HG03439 (cell line): ENCODE measurements at regions not wholly inside any gene's neighbourhood (a gene's known extent, or its start where the extent isn't known, plus 50 kb on each side); places are given as distances from the start of the nearest gene placed in this dataset.
A peak's percentile ranks its signal among the peaks of the same experiment; 100 is the strongest.

Source experiments
- ATAC-seq: cut with Tn5 transposase; IDR thresholded peaks from one replicate; pipeline ENCODE4 v1.9.1; 2021; ENCODE audit warnings: mild to moderate bottlenecking, moderate library complexity; ENCODE audit not compliant: unreplicated experiment

DNA sequence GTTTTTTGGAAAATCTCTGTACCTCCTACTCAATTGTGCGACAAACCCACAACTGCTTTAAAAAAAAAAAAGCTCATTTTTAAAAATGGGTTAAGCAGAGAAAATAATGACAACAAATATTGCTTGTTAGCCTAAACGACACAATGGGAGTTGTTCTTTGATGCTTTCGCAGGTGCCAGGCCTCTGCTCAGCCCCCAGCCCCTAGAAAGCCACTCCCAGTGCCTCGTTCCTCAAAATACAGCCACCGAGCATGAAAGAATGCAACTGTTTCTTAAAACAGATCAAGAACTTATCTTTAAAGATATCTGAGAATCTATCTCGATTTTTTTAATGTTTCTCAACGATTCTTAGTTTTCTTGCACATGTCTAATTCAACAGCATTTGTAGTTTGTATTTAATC lies 85.2 kb upstream of the PFKP start:
- no peak for ATAC-seq

DNA sequence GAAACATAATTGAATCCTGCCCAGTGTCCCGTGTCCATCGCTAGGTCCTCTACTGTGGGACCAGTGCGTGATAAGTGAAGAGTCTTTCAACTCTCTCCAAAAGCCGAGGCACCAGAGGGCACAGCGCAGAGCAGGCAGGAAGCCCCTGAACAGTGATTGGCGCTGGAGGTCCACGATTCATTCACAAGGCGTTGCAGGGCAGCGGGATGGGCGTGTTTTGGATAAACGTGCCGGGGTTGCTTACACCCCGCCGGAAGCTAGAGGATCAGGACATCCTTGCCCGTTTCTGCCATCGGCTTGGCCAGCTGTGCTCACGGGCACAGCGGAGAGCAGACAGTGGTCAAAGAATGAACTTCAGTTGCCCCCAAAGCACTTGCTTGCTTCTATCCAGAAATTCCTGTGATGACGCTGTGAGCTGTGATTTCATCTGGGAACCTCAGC lies 86.0 kb upstream of the PFKP start:
- no peak for ATAC-seq

DNA sequence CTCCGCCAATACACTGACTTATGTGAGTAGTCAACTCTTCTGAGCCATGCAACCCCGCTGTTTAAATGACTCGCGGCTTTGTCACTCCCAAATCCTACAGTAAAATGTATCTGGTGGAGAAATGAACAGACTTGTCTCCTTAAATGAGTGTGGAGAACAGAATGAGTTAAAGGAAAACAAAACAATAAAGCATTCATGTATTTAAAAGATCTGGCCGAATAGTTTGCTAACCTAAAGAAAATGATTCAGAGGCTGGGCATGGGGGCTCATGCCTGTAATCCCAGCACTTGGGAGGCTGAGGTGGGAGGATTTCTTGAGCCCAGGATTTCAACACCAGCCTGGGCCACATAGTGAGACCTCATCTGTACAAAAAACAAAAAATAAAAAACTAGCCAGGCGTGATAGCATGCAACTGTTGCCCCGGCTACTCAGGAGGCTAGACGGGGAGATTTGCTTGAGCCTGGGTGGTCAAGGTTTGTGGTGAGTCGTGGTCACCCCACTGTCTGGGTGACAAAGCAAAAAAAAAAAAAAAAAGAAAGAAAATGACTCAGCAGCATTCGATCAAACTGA lies 86.5 kb upstream of the PFKP start:
- no peak for ATAC-seq

DNA sequence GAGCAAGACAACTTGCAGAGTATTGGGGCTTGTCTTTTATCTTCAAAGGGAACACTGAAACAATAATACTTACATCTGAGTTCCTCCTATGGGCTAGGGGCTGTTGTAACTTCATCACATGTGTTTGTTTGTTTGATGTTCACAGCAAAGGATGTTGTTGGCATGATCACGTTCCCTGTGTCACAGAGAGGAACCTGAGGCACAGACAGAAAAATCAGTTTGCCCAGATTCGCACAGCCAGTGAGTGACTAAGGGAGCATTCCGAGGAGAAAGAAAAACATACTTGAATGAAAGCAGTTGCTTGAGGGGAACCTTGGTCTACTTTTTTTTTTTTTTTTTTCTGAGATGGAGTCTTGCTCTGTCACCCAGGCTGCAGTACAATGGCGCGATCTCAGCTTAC lies 87.2 kb upstream of the PFKP start:
- no peak for ATAC-seq

DNA sequence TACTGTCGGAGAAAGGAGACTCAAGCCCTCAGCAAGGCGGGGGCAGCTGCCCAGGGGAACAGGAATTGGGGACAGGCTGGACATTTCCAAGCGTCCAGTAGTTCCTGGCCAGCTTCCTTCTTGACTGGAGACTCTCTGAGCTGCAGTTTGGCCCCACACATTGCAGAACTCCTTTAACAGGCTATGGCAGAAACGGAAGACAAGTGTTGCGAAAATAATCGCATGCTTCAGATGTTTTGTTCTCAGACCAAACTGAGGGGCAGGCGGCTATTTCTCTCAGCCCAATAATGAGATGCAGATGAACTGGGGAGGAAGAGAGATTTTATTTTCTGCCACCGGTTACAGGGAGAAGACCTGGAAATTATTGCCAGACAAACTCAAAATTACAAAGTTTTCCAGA lies 88.0 kb upstream of the PFKP start:
- no peak for ATAC-seq

DNA sequence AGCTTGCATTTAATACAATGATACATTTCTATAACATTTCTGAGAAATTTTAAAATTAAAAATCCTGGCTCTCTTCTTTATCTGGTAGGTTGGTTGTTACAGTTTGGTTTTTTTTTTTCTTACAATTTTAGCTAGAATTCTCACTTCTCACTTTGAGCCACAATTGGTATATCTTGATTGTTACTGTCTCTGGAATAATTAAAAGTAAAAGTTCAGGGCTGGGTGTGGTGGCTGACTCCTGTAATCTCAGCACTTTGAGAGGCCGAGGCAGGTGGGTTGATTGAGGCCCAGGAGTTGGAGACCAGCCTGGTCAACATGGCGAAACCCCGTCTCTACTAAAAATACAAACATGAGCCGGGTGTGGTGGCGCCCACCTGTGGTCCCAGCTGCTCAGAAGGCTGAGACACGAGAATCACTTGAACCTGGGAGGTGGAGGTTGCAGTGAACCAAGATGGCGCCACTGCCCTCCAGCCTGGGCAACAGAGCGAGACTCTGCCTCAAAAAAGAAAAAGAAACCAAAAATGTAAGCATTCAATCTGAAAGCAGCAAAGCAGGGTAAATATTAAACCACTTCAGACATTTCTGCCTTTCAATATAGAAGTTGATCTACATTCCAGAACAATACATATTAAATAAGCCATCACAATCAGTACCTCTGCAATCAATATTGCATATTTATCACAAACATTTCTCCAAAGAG lies 88.6 kb upstream of the PFKP start:
- ATAC-seq: no peak

DNA sequence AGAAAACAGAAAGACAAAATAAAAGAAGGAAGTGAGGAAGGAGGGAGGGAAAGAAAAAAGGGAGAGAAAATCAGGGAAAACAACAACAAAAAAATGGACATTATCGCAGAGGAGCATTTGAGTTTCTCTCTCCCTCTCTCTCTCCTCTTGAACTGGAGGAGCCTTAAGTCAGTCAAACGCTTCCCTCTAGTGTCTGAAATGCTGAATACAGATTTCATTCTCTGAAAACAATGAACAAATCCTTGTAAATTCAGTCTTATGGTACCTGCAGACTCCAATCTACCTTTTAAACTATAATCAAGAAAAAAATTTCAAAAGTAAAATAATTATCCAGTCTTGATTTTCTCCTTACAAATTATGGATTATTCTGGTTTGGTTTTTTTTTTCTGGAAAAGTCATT lies 89.2 kb upstream of the PFKP start:
- ATAC-seq: peak; percentile 72

DNA sequence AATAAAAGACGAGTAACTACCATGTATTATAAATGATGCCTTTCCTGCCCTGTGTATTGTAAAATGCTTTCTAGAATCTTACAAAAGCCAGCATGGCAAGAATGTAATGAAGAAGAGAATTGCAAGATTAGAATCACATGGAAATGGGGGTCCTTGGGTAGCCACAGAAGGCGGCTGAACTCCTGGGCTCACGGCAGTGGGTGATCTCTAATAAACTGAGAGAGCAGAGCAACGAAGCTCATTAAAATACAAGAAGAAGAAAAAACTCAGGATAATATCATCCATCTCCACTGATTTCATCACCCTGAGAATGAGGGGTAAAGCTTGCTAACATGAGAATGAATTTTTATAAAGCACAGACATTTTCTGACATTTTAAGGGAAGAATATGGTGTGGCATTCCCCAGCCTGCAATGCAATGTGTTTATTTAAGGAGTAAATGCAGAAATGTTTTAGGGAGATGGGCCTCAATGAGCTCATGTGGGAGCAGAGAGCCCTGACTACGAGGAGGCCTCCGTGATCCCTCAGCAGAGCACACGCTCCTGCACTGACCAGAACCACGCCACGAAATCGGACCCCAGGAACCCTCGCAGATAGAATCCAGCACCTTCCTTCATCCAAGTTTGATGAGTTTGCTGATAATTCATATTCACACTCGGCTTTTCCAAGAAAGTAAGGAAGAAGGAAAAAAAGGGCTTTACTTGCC lies 92.7 kb upstream of the PFKP start:
- no peak for ATAC-seq

DNA sequence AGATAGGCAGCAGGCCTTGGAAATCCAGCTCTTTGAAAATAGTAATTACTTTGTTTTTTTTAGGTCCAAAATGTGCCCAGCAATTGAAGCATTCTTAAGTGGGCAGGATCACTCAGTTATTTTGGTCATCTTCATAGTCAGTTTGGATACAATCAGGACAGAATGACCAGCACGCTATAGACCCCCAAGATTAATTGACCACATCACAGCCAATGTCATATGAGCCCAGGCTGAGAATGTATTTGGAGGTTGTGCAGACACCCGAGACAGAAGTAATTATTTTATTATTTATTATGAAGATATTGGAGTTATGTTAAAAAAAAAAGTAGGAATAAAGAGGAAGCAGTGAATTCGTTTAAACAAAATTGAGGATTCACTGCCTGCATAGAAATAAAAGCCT lies 93.3 kb upstream of the PFKP start:
- ATAC-seq: no peak

DNA sequence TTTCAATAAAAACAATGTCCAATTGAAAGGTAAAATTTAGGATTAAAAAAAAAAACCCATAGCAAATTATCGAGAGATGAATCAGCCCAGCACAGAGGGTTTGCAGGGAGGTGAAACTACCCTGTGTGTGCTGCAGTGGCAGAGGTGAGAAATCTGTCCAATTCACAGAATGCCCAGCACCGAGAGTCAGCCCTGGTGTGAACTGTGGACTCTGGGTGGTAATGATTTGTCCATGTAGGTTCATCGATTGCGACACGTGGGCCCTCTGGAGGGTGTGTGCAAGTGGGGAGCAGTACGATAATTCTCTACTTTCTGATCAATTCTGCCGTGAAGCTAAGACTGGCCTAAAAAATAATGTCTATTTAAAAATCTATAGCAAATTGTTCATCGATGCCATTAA lies 94.5 kb upstream of the PFKP start:
- ATAC-seq: no peak

DNA sequence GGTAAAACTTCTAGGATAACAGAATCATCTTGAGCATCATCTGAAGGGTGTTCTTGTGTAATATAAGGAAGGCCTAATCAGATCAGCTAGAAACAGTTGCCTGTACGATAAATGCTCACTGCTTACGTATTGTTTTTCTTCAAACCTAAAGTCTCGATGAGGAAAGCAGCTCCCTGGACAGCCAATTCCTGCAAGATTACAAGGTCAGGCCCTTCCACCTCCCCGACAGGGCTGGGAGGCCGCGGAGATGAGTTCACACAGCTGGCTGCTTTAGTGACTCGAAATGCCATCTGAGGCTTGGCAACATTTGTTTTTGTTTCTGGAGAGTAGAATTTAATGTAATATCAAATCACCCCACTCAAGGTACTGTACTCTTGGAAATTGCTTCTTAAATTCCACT lies 95.1 kb upstream of the PFKP start:
- ATAC-seq: no peak

DNA sequence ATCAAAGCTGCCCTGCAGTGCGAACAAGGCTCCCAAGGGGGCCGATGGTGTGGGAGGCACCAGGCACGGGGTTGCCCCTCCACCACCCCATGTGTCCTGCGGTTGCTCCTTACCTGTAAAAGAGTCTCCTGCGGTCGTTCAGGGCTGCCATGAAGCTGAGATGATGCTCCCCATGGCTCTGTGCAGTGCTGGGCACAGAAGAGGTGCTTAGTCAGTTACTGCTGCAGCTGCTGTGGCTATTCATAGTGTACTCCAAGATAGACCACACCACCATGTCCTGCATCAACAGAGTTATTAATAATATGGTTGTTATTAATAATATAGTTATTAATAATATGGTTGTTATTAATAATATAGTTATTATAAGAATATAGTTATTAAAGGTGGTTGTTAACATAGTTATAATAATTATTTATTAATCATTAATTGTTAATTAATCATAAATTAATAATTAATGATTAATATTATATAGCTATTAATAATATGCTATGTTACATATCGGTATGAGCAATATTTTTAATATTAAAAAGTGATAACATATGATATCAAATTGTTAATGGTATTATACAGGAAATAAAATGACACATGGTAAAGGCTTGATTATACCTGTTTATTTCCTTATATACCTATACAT lies 97.0 kb upstream of the PFKP start:
- ATAC-seq: no peak

DNA sequence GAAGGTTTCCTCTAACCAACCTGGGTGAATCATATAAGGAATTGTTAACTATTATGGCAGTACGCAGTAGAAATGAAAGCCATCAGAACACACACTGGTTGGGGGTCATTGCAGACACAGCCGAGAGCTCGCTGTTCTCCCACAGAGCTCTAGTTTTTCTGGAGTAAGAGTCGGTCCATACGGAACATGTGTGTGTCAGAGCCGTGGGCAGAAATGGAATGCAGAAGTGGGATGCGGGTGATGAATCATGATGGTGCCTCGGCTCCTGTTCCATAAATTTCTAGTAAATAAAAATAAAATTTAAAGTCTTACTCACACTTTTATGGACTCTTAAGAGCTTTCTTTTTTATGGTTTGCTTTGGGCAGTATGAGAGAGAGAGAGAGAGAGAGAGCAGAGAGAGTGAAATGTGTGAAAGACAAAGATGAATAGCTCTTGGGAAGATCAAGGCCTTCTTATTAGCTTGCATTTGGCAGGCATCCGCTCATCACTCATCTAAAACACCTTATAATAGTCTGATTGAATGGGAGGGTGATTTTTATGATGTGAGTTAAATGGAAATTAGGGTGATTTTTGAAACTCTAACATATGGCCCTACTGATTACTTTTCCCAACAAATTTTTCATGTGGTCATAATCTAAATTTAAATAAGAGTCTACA lies 98.8 kb upstream of the PFKP start:
- no peak for ATAC-seq

DNA sequence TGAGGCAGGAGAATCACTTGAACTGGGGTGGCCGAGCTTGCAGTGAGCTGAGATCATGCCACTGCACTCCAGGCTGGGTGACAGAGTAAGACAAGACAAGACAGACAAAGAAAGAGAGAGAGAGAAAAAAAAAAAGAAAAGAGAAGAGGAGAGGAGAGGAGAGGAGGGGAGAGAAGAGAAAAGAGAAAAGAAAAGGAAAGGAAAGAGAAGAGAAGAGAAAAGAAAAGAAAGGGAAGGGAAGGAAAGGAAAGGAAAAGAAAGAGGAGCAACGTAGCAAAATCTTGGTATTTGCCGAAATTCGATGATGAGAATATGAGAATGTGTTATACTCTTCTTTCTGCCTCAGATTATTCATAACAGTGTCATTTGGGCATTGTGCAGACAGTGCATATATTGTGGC lies 101.2 kb upstream of the PFKP start:
- ATAC-seq: no peak

DNA sequence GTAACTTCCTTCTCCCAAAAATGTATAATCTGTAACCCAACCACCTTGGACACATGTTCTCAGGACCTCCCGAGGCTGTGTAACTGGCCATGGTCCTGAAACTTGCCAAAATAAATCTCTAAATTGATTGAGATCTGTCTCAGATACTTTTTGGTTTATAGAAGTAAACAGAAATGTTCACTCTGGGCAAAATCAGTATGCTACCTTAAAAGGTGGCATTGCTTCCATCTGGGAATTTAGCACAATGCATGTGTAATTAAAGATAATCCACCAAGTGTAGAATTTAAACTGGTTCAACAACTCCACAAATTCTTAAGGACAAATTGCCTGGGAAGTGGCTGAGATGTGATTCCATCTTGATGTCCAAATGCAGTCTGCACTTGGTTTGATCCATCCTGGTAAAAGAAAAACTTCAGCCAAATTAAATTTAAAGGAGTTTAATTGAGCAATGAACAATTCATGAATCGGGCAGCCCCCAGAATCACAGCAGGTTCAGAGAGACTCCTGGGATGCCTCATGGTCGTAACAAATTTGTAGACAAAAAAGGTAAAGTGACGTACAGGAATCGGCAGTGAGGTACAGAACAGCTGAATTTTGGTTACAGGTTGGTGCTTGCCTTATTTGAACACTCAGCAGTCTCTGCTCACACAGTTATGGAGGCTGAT lies 102.6 kb upstream of the PFKP start:
- ATAC-seq: no peak

DNA sequence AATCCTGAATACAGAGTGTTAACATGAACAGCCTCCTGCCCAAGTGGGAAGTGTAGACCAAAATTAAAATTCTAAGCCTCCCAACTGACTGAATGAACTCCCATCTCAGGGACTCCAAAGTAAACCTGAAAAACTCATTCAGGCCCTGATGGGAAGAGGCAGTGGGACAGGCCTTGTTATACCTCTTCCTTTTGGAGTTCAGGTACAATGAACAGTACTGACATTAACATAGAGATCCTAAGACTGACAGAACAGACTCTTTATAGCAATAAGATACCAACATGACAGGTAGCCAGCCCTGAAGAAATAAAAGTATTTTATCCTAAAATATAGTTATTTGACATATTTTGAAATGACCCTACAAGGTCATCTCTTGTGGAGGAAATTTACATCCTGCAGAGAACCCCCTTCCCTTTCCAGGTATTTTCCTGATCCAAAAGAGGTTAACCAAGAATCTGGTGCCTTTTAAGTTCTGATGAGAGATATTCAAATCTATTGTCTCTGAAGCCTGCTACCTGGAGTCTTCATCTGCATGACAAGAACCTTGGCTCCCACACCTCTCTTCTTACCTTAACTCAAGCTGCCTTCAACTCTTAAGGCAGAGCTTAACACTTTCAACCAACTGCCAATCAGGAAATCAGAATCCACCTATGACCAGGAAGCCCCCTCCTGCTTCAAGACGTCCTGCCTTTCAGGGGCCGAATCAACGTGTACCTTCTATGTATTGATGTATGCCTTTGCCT lies 103.3 kb upstream of the PFKP start:
- no peak for ATAC-seq

DNA sequence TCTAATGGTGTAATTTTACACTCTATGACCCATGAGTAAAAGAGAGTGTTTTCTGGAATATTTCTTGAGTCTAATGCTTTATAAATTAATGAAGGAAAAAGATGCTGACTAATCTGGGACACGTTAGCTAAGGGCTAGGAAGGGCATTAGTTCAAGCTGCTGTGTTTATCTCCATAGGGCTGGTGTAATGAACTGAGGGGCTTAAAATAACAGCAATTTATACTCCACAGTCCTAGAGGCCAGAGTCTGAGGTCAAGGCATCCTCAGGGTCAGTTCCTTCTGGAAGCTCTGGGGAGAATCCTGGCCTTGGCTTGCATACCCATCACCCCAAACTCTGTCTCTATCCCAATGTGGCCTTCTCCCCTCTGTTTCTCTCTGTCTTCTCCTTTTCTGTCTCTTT lies 105.2 kb upstream of the PFKP start:
- ATAC-seq: no peak

DNA sequence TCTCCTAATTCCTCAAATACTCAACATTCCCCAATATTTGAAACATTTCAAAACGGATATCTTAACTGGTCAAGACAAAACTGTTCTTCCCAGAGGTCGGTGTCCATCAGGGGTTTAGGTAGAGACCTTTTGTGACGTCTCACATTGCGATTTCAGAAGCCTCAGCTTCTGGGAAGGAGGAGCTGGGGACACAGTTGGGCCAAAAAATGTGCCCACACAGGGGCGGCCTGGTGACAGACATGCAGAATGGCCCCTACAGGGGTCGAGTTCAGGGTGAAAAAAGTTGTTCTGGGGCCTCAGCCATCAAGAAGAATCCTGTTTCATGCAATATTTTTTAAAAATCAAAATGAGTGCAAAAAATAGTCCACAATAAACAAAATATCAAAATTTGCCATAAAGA lies 108.7 kb upstream of the PFKP start:
- no peak for ATAC-seq

DNA sequence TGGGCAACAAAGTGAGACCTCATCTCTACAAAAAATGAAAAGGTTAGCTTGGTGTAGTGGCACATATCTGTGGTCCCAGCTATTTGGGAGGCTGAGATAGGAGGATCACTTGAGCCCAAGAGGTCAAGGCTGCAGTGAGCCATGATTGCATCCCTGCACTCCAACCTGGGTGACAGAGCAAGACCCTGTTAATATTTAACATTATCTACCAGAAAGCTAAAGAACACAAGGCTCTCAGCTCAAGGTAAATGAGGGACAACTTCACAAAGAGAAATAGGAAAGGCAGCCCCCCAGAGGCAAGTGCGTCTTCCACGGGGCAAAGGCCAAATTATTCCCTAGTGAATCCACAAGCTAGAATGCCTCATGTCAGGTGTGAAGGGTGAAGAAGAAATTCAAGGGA lies 109.6 kb upstream of the PFKP start:
- no peak for ATAC-seq

DNA sequence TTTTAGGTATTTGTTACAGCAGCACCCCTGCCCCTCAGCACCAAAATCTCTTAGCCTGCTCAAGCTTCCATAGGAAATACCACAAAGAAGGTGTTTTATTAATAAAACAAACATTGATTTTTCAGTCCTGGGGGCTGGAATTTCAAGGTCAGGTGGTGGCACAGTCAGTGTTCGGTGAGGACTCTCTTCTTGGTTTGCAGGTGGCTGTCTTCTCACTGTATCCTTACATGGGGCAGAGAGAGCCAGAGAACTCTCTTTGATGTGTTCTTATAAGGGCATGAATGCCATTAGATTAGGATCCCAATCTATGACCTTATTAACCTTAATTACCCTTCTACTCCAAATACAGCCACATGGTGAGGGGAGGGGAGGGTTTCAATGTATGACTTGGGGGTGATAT lies 112.3 kb upstream of the PFKP start:
- no peak for ATAC-seq
